IMR-90 (cell line): ENCODE measurements at regions not wholly inside any gene's neighbourhood (a gene's known extent, or its start where the extent isn't known, plus 50 kb on each side); places are given as distances from the start of the nearest gene placed in this dataset.

Experiments used
- CEBPB ChIP-seq: IDR thresholded peaks from 2 replicates; pipeline ENCODE4 v1.6.1; 2012; ENCODE audit warnings: low read depth, low read length, improper control_type of control experiment
- FOS ChIP-seq: fragments of 150-350 bp; IDR thresholded peaks from 2 replicates; pipeline ENCODE4 v1.6.1; 2016; ENCODE audit warnings: low read depth, low read length
- MAFK ChIP-seq: IDR thresholded peaks from 2 replicates; pipeline ENCODE4 v1.6.1; 2012; ENCODE audit warnings: low read depth, low read length, improper control_type of control experiment
- NFE2L2 ChIP-seq: fragments of 150-350 bp; IDR thresholded peaks from 2 replicates; pipeline ENCODE4 v1.6.1; 2016; ENCODE audit warnings: low read depth, mild to moderate bottlenecking, low read length
- POLR2A ChIP-seq: IDR thresholded peaks from 2 replicates; pipeline ENCODE4 v1.6.1; 2012; ENCODE audit warnings: mild to moderate bottlenecking, low read depth, low read length
- RAD21 ChIP-seq: IDR thresholded peaks from 2 replicates; pipeline ENCODE4 v1.6.1; 2012; ENCODE audit warnings: low read length, improper control_type of control experiment
- RFX5 ChIP-seq: IDR thresholded peaks from 2 replicates; pipeline ENCODE4 v1.8.0; 2012; ENCODE audit warnings: low read depth, mild to moderate bottlenecking, low read length, moderate library complexity
- SMC3 ChIP-seq: fragments of 150-350 bp; IDR thresholded peaks from 2 replicates; pipeline ENCODE4 v1.6.1; 2016; ENCODE audit warnings: low read depth, mild to moderate bottlenecking, antibody characterized with exemption, low read length, moderate library complexity
- TF ChIP-seq, protein P1 (sequence below): conservative IDR thresholded peaks from 2 replicates; pipeline ENCODE4 v1.5.1; 2012; ENCODE audit warnings: mild to moderate bottlenecking, low read depth, low read length, improper control_type of control experiment

DNA sequence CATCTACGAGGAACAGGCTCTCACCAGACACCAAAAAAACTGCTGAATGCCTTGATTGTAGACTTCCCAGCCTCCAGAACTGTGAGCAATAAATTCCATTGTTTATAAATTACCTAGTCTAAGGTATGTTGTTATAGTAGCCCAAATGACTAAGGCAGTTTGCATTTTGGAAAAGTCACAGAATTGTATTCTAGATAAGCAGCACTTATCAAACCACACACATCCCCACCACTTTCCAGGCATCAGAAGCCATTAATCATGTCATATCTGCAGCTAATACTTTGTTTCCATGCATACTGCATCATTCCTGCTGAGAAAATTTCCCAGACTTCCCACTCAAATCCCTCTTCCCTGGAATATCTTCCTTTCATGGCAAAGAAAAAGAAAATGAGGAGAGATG, 187.2 kb downstream of the INO80D start:
- TF ChIP-seq, protein P1, sequence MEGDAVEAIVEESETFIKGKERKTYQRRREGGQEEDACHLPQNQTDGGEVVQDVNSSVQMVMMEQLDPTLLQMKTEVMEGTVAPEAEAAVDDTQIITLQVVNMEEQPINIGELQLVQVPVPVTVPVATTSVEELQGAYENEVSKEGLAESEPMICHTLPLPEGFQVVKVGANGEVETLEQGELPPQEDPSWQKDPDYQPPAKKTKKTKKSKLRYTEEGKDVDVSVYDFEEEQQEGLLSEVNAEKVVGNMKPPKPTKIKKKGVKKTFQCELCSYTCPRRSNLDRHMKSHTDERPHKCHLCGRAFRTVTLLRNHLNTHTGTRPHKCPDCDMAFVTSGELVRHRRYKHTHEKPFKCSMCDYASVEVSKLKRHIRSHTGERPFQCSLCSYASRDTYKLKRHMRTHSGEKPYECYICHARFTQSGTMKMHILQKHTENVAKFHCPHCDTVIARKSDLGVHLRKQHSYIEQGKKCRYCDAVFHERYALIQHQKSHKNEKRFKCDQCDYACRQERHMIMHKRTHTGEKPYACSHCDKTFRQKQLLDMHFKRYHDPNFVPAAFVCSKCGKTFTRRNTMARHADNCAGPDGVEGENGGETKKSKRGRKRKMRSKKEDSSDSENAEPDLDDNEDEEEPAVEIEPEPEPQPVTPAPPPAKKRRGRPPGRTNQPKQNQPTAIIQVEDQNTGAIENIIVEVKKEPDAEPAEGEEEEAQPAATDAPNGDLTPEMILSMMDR: no peak
- TF ChIP-seq RFX5 (no peak), POLR2A (no peak), RAD21 (no peak), SMC3 (no peak), FOS (no peak), CEBPB (no peak), MAFK (no peak), NFE2L2 (no peak)
